NCI-H1092 (cell line): ENCODE measurements at regions not wholly inside any gene's neighbourhood (a gene's known extent, or its start where the extent isn't known, plus 50 kb on each side); places are given as distances from the start of the nearest gene placed in this dataset.
A peak's percentile ranks its signal among the peaks of the same experiment; 100 is the strongest.

ENCODE experiments used
- DNase-seq: peaks from one replicate; lab custom pipeline; 2025; lab: John Stamatoyannopoulos, UW

DNA sequence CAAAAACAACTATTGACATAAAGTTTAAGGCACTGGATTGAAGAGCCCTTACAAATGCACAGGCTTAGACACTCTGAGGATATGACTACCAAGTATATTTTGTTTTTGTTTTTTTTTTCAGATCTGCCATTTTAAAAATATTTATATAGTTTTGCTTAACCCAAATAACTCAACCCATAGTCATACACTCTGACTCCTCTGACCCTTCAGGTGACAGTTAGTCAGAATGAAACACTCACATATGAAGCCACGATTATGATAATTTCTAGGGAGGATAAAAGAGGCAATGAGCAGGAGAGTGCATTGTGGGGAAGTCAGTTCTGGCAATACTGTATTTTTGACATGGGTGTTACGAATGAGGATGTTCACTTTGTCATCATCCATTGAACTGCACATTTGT, 774.7 kb downstream of the MECOM start:
- DNase-seq, result no peak

DNA sequence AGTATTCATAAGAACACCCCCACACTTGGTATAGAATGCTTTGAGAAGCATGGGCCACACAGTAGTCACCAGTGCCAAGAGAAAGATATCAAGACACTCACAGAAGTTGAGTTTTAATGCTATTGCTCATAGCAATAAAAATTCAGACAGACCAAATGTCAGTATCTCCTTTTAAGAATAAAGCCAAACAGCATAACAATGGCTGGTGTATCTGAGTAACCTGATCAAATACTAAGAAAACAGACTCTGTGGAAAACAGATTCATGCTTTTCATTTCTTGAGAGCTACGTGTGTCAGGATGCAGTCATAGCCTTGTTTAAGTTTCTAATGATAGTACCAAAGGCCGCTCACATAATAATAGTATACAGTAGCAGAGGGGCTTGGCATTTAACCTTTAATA, 778.5 kb downstream of the MECOM start:
- DNase-seq, result no peak

DNA sequence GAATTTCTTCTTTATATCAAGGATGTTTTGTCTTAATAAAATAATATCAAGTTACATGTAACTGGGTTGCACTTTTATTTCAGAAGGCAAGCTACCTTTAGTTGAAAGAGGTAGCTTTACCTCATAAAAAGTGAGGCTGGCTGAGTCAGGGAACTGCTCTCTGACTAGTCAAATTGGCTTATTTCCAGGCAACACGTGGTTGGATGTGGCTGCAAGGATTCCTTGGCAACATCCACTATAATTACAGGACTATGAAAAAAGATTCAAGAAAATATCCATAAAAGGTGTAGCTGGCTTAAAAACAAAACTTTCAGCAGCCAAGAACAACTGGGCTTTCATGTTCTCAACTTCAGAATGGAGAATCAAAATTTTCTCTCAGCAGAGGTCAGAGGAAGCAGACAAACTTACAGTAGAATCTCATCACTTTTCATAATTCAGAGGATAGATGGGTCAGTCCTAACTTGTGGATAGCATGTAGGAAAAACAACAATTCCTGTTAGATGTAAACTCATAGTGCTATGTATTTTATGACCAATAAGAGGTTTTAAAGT, 779.1 kb downstream of the MECOM start:
- peak; percentile 4 for DNase-seq

DNA sequence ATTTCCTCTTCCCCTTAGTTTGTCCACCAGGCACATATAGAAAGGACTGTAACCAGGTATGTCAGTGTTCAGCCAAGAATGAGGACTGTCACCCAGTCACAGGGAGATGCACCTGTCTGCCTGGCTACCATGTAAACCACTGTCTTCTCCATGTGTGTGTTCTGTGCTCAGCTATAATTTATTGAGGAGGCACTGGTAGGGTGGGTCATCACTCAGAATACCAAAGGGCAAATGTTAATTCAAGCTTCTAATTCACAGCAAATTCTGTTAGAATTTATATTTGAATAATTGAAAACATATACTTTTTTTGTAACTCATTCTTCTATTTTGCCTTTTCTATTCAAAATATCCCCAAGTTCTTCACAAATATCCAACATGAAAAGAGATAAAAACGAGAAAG, 780.4 kb downstream of the MECOM start:
- DNase-seq, result no peak

DNA sequence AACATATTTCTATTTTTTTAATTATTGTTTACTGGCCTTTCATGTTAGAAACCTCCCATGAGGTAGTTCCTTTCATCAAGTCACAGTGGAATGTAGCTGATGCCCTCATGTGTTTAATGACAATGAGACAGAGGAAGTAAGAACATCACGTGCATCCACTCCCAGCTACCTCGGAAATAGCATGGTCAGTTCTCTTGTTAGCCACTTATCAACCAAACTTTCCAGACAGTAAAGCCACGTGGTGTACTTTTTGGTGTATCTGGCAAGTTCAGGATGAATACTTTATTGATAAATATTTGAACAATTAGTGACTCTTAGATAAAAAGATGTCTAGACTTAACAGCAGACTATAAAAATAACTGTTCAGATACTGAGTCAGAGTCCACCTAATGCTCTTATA, 781.7 kb downstream of the MECOM start:
- no peak for DNase-seq

DNA sequence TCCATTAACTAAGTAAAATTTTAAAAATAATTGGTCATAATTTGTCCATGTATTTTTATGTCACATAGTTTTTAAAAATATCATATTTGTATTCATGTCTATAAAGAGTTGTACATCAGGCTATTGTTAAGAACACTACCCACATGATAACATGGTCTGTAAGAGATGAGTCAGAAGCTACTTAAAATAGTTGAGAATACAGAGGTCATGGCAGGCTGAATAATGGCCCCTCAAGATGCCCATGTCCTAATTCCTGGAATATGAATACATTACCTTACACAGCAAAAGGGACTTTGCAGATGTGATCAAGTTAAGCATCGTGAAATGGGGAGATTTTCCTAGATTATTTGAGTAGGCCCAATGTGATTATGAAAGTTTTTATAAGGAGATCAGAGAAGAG, 782.9 kb upstream of the GOLIM4 start:
- DNase-seq, result no peak

DNA sequence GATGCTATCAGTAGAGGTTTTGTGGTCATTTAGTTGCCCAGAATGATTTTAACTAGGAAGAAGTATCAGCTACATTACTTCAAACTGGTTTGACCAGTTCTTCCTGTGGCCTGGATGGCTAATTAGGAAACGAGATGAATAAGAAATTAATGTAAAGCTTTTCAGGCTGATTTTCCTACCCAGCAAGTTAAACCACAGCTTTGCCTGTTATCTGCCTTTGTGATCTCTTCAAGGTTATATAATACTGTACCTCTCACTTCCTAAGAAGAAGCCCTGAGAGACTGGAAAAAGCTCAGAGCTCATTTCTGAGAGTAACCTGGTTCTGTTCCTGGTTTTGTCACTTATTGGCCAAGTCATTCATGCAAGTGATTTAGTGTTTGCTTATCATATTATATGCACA, 782.2 kb upstream of the GOLIM4 start:
- no peak for DNase-seq

DNA sequence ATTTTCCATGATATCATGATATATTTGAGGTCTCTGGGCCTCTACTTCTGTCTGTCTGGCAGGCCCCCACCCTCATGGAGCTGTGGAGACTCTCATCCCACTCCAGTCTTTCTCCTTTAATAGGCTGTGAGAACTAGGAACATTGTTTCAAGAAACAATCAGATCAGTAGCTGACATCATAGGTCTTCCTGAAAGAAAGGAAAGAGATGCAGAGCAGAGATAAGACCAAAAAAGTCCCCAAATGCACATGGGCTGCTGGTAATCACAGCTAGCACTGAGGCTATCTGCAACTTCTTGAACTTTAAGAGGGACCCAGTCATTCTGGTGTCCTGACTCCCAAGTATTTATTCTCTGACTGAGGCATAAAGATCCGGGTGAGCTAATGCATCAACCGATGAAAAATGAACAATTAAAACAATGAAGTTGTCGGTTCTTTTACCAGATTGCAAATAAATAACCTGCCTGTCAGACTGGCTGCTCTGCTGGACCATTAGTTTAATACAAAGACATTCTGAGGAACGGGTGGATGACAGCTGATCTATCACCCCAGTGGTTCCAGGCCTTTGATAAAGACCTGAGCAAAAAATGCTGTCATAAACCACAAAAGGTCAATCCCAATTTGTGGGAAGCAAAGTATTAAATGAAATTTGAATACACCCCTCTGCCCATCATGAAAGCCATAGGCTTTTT, 780.8 kb upstream of the GOLIM4 start:
- DNase-seq, result no peak

DNA sequence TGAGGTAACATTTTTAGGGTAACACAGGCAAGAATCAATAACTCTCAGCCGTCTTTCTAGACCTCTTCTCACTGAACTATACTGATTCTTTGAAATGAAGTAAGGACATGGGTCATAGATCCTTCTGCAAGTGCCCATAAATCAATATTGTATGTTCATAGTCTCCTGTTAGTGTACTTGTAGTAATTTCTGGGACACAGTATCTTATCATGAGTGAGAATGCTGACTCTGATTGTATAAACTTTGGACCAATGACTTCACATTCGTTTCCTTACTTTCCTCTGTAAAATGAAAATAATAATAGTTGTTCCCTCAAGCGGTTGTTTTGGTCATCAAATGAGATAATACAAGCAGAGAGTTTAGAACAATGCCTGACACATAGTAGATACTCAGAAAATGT, 777.1 kb upstream of the GOLIM4 start:
- DNase-seq, result no peak

DNA sequence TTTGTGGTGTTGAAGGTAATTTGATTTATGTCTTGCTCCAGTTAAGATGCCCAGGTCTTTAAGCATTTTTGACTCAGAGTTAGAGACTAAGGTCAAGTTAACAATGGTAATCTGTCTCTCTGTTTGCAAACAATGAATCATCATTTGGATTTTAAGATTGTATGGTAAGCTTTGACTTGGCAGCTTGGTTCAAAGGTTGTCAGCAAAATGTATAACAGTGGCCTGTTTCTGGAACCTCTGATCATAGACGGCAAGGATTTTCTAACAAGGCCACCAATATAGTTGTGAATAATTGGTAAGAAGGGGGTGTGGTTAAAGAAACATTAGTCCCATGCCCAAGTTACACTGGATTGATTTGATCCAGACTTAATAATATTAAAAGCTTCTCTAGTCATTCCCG, 775.2 kb upstream of the GOLIM4 start:
- no peak for DNase-seq

DNA sequence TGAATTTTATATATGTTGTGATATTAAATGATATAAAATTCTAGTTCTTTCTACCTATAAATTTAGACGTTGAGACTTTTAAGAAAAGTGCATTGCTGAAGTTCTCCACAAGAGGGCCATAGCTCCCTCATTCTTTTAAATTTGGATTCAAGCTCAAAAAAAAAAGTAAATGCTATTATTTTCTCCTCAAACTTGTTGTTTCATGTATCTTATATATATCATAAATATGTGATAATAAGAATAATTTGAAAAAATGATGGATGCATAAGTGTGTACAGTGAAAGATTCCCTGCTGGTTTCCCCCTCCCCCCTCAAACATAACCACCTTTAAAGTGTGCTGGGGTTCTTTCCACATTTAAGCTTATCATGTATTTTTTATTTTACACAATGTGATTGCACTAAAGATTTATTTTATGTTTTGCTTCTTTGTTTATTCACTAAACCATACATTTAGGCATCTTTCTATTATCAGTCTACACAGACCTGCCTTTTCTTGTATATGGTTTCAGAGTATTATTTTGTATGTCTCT, 769.4 kb upstream of the GOLIM4 start:
- DNase-seq, result no peak

DNA sequence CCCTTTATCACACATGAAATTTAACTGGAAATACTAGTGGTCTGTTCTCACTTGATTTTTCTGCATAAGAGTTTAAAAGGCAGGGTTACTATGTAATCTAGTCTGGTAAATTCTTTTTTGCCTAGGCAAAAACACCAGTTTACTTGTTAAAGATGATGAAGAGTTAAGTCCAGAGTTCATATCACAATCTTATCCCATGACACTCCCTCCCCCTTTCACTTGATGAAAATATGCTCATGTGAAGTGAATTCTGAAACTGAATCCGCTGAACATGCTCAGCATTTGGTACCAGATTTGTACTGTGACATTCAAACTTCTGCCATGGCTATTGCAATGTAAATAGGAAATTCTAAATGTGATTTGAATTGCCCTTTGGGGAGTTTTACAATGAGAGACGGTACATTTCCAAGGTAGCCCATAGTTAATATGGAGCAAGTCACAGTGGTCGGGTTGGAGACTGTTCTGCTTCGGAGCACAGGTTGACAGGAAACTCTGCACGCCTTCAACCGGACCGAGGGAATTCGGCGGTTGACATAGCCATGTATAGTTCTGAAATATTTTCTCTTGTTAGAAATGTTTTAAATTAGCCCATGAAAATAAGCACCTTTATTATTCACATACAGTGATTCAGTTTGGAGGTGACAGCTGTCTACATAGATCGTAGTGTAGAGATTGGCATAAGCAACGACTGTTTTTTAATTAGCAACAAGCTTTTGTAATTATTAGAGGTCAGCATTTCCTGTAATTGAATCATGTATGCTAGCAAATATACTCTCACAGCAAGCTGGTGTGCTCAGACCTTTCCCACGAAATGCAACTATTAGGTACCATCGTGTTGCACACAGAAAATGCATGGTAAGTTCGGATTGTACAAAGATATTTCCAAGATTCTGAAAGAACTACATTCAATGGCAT, 768.6 kb upstream of the GOLIM4 start:
- DNase-seq, result no peak

DNA sequence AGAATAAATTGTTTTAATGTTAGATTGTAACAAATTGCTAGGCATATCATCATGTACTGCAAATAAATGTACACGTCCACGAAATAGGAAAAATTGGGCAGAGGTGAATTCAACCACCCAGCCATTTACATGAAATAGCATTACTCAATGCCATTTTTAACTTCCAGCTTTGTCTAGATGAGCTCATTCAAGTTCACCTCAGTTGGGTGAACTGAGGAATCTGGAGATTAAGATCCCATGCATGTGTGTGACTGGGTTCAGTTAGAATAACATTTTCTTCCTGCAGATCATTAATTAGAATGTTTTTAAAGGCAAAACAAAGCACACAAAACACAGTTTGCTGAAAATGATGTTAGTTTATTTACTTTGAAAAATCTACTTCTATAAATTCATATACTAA, 767.8 kb upstream of the GOLIM4 start:
- no peak for DNase-seq

DNA sequence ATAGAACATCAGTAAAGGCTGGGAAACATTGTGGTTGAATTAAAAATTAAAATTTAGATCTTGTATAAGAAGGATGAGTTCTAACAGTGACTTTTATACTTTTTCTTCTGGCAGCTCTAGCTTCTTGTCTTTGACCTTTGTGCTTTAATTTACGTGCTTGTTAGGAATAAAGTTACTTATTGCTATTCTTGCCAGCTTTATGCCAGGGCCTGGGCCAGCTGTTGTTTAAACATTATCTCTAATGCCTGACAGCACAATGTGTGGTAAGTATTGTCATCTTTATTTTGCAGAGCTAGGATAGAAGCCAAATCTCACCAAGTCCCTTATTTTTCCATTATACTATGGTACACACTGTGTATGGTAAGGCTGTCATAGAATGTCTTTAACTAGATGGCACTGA, 766.7 kb upstream of the GOLIM4 start:
- DNase-seq, result no peak

DNA sequence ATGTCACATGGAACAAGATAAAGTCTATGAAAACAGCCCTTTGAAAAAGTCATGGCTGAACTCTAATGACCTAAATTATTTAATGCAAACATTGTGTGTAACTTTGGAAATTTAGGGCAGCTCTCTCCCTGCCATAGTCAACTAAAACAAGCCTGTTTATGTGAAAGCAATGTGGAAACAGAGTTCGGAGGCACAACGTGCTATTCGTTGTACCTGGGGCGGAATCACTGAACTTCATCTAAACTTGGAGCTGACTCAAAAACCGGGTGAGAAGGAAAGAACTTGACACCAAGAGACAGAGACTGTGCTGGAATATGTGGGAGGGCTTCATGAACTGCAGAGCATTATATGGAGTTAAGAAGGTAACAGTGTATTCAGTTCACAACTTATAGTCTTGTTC, 764.9 kb upstream of the GOLIM4 start:
- no peak for DNase-seq

DNA sequence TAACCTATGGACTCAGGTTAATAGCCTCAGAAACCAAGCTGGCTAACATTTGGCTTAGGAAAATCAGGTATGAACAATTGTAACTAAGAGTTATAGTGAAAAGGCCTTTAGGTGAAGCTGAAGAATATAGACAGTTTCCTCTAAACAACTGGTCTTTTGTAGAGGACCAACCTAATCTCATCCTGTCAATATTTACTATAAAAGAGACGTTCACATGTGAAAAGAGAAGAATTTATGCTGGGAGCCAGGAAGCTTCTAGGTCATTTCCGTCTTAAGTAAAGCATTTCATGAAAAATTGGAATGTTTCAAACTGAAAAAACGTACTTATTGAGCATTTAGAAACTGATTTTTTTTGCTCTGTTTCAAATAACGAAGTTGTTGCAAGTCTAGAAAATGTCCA, 764.3 kb upstream of the GOLIM4 start:
- no peak for DNase-seq

DNA sequence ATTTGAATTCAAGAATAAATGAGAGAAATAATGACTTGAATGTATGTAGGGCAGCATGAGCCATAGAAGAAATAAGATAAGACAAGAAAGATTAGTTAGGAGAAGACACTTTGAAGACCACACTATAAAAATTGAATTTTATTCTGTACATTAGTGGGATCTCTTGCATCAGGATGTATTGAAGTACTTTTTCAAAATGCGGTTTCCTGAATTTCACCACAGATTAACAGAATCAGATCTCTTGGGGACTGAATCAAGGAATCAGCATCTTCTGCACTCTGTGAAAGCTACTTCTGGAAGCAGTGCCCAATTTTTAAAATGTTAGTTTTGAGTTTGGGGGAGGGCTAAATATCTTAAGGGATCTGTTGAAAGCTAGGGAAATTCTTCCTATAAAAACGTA, 763.9 kb upstream of the GOLIM4 start:
- no peak for DNase-seq

DNA sequence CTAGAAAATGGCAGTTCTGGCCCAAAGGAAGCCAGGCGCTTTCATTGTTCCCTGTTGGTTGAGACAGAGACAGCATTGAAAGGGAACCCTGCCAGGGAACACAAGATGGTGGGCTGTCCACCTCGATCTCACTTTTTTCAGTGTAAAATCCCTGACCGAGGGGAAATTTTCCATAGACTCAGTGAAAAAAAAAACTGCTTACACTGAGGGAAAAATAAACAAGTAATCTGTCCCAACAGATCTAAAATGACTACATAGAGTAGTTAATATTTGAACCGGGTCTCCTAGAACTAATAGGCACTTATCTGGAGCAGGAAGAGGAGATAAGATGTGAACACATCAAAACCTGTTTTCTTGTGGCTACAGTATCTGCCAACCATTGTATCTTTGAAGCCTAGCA, 763.4 kb upstream of the GOLIM4 start:
- DNase-seq, result no peak

DNA sequence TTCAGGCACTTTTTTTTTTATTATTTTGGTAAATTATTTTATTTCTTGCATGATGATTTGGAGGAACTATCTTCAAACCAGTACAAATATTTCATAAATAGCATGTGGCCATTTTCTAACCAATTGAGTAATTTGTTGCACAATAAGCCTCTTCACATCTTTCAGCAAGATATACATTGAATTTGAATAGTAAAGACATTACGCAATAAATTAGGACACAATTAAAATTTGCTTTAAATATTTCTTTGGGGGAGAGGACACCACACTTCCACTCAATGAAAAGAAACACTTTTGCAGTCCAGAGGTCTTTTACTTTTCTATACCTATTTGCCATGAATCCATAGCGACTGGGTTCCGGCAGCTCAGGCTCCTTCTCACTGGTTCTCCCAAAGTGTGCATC, 762.6 kb upstream of the GOLIM4 start:
- DNase-seq, result no peak

DNA sequence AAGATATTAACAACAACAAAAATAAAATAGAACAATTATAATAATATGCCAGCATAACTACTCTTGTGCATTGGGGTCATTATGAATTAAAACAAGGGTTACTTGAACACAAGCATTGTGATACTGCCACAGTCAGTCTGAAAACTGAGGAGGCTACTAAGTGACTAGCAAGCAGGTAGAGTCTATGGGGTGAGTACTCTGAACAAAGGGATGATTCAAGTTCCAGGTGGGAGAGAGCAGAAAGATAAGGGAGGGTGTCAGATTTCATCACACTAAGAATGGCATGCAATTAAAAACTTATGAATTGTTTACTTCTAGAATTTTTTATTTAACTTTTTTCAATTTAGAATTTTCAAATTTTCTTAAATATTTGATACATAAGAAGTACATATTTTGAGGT, 754.4 kb upstream of the GOLIM4 start:
- no peak for DNase-seq

DNA sequence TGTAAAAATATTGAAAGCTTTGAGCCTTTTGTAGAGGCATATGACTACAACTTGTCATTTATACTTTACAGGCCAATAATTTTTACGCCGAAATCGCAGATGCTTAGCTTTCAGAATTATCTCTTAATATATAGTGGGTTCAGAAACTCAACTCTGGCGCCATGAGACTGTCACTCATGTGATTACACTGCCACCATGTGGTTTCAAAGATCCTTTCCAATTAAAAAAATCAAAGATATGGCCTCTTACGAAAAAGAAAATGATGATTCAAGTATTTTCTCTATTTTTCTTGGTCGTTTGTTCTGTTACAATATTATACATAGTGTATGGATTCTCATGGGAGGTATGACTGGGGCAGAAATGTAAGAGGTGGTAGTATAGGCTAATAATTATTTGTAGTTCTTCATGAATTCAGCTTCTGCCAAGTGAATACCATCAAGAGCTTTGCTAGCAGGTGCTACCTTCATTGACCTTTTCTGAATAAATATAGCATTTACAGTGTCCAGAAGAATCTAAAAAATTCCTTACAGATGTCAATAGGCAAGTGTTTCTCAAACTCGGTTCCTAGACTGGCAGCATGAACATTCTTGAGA, 751.7 kb upstream of the GOLIM4 start:
- peak; percentile 8 for DNase-seq

DNA sequence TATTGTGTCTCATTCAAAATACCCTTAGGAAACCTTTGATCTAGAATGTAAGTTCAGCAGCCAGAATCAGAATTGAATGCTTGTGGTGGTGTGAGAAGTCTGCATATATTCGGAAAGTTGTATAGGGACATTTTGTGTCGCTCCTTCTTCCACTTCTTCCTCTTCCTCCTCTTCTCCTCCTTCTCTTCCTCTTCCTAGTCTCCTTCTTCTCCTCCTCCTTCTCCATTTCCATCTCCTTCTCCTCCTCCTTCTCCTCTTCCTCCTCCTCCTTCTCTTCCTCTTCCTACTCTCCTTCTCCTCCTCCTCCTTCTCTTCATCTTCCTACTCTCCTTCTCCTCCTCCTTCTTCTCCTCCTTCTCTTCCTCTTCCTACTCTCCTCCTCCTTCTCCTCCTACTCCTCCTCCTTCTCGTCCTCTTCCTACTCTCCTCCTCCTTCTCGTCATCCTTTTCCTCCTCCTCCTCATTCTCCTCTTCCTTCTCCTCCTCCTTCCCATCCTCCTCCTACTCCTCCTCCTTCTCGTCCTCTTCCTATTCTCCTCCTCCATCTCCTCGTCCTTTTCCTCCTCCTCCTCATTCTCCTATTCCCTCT, 749.3 kb upstream of the GOLIM4 start:
- no peak for DNase-seq
